ENCODE measurements at regions not wholly inside any gene's neighbourhood (a gene's known extent, or its start where the extent isn't known, plus 50 kb on each side); places are given as distances from the start of the nearest gene placed in this dataset.

DNA sequence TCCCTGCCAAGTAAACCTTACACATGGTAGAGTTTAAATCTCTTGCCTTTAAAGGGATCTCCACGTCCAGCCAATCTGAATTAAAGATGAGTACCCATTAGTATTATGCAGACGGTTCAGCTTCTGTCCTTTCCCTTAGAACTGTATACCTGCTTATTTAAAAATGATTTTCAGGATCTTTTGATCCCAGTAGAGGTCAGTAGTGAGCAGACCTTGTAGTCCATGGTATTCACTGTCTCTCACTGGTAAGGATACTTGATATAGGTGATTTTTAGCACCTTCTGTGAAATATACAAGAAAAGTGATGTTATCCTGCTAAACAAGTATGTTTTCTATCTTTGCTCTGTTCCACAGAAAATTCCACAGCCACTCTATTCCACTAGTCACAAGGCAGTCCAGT lies 1211.6 kb upstream of the ADGRL4 start:
- TF ChIP-seq, protein P1, sequence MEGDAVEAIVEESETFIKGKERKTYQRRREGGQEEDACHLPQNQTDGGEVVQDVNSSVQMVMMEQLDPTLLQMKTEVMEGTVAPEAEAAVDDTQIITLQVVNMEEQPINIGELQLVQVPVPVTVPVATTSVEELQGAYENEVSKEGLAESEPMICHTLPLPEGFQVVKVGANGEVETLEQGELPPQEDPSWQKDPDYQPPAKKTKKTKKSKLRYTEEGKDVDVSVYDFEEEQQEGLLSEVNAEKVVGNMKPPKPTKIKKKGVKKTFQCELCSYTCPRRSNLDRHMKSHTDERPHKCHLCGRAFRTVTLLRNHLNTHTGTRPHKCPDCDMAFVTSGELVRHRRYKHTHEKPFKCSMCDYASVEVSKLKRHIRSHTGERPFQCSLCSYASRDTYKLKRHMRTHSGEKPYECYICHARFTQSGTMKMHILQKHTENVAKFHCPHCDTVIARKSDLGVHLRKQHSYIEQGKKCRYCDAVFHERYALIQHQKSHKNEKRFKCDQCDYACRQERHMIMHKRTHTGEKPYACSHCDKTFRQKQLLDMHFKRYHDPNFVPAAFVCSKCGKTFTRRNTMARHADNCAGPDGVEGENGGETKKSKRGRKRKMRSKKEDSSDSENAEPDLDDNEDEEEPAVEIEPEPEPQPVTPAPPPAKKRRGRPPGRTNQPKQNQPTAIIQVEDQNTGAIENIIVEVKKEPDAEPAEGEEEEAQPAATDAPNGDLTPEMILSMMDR (conservative IDR thresholded peaks at IDR 0.05; ENCODE audit: low read depth, low read length) = peak; percentile 73
- H3K4me3 ChIP-seq (ENCODE audit: low read depth, low read length) = no peak overlapping the region
- peak; percentile 33 for DNase-seq (ENCODE audit: low read depth)

DNA sequence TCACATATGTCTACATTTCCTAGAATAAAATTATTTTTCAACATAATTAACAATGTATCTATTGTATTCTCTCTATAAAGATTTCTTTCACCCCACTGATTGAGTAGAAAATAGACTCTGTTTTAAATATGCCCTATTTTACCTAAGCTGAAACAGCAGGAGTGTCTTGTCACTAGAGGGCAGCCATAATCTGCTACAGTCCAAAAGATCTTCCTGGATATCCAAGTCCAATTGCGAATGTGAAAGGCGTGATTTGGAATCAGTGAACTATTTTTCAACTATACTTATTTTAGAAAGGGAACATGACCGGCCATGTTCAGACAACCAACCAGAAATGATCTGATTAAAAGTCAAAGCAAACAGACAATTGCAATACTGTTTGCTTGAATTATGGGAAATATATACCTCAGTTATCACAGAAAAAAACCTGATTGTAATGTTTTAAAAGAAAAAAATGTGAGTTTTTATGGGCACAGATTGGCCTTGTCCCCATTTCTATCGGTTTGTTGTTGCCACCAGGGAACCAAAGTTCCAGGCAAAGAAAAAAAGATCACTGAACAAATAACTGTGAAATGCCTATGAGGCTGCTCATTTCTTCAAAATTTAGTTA lies 1211.0 kb upstream of the ADGRL4 start:
- no peak overlapping the region for H3K4me3 ChIP-seq (ENCODE audit: low read depth, low read length)
- DNase-seq (ENCODE audit: low read depth) = peak; percentile 29
- TF ChIP-seq, protein P1 (conservative IDR thresholded peaks at IDR 0.05; ENCODE audit: low read depth, low read length) = peak; percentile 88

DNA sequence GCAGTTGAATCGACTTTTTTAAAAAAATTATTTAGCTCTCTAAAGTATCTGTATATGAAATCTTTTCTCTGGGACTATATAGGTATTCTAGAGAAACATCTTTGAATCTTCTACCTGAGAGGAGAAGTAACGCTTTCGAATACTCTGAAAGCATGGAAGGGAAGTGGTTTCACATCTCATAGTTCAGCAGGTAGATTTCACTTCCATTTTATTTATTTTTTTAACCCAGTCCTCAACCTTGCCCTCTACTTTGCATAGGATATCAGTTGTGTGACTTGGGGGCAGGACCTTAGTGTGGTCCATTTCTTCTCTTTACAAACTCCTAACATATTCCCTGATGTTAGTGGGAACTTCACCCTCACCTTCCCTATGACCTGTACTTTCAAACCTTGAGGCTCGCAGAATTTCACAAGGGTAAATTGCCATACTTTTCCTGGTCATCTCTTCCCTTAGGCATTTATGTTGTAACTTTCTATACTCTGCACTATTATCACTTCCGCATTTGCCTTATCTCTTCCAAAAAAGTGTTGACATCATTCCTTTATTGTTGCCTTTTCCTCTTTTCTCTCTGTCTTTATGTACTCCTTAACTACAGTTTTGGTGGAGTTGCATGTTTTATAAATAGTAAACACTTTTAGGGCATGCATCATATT lies 1208.5 kb upstream of the ADGRL4 start:
- no peak overlapping the region for H3K4me3 ChIP-seq (ENCODE audit: low read depth, low read length)
- no peak for DNase-seq (ENCODE audit: low read depth)
- TF ChIP-seq, protein P1 (conservative IDR thresholded peaks at IDR 0.05; ENCODE audit: low read depth, low read length) = no peak

DNA sequence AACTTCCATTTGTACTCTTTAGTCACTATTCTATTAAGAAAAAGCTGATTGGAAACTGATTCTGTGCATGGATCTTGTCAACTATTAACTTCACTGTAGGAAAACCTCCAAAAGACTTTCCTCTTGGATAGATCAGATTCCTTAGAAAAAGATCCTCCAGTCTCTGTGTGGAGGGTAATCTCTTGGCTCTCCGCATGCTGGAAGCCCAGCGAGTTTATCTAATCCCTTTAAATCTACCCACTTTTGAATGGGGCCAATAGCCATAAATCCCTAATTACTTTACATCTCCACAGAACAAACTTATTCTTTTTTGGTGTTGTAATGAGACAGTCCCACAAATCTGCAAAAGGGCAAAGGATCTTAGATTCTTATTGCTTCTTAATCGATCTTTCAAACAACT lies 1206.4 kb upstream of the ADGRL4 start:
- TF ChIP-seq, protein P1 (conservative IDR thresholded peaks at IDR 0.05; ENCODE audit: low read depth, low read length) = no peak
- DNase-seq (ENCODE audit: low read depth) = no peak
- no peak overlapping the region for H3K4me3 ChIP-seq (ENCODE audit: low read depth, low read length)

DNA sequence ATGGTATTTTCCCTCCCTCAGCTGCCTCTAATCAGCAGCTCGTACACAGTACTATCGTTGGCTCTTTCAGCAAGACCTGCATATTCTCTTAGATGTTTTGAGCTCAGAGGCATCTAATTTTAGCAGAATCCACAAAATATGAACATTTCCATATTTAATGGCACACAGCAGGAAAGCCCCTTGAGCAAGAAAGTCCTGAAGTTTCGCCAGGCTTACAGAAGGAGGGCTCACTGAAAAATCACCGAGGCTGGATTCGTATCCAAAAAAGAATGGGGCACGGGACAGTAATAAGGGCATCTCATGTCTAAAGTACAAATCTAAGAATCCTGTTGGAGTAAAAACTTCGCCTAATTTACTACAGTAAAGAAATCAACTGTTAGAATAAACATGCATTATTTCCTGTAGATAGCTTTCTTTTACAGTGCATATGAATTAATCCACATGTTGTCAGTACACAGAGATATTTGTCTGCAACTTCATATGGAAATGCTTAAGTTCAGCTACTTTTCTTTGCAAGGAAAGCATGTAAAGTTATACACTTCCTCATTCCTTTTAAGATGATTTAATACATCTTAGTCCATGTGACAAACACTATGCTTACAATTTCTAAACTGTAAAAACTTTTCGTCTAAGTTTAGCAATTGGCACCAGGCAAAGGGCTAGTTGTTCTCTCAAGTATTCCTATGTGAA lies 1205.3 kb upstream of the ADGRL4 start:
- TF ChIP-seq, protein P1 (conservative IDR thresholded peaks at IDR 0.05; ENCODE audit: low read depth, low read length) = no peak
- no peak for DNase-seq (ENCODE audit: low read depth)
- H3K4me3 ChIP-seq (ENCODE audit: low read depth, low read length) = no peak overlapping the region

DNA sequence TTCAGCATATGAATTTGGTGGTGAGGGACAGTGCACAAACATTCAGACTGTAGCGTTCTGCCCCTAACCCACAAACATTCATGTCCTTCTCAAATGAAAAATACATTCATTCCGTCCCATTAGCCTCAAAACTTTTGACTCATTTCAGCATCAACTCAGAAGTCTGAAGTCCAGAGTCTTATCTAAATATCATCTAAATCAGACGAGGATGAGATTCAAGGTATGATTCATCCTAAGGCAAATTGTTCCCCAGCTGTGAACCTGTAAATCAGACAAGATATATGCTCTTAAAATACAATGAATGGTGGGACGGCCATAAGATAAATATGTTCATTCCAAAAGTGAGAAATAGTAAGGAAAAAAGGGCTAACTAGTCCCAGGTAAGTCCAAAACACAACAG lies 1195.6 kb upstream of the ADGRL4 start:
- TF ChIP-seq, protein P1 (conservative IDR thresholded peaks at IDR 0.05; ENCODE audit: low read depth, low read length) = no peak
- no peak for DNase-seq (ENCODE audit: low read depth)
- no peak overlapping the region for H3K4me3 ChIP-seq (ENCODE audit: low read depth, low read length)

Data from epithelial cell of proximal tubule (primary cell).